ENCODE measurements at regions not wholly inside any gene's neighbourhood (a gene's known extent, or its start where the extent isn't known, plus 50 kb on each side); places are given as distances from the start of the nearest gene placed in this dataset.

DNA sequence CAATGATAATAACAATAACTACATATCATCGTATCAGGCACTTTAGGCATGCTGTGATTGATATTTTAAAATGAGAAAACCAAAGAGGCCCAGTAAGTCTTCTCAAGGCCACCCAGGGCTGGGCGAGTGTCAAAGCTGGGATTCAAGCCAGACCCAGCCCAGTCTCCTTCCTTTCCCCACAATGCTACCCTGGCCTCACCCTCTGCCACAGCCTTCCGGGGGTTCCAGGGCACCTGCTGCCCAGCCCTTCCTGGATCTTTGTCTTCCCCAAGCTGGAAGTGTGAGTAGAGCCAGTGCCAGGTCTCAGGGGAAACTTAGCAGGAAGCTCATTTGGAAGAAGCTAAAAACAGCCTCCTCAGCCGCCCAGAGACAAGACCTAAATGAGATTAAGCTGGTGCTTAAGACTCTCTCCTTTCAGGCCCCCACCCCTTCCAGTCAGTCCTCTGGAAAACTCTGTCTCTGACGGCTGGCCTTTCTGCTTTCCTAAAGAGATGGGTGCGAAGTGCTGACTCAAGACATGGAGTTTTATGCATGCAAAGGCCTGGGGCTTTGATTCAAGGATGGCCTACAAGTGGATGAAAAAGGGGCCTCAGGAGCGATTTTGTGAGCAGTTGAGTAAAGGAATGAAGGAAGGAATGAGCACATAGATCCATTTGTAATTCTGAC lies 184.2 kb downstream of the KCNA5 start:
- no peak for DNase-seq (ENCODE audit: low read depth)

DNA sequence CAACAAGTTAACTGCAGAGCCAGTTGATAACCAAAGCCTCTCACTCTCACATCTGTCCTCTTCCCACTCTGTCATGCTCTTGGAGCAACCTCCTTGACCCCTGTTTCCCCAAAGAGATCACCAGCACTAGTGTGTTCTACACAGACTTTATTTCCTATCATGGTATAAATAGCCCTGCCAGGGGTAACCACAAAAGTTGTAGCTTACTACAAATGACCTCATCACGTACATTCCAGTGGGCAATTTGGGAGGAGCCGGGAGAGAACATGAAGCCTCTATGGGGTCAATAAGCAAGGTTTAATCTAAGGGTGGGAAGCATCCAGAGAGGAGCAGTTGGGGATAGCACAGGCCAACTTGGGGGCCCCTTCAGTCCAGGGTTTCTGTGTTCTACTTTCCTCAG lies 186.5 kb downstream of the KCNA5 start:
- peak; percentile 59 for DNase-seq (ENCODE audit: low read depth)

DNA sequence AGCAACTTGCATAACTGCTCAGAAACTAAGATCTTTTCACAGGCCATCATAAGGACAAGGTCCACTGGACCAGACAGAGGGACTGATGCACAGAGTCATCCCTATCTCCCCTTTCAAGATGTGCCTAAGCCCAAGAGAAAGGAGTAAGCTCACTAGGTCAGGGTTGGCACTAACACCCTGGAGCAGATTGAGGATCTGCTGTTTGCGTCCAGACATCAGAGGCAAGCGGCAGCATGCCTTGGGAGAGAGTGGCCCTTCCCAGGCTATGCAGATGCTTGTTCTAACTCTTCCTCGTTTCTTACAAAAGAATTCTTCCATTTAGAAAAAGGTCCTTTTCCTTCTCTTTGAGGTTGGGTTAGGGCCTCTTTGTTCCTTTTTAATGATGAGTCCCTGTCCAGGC lies 187.2 kb downstream of the KCNA5 start:
- no peak for DNase-seq (ENCODE audit: low read depth)

DNA sequence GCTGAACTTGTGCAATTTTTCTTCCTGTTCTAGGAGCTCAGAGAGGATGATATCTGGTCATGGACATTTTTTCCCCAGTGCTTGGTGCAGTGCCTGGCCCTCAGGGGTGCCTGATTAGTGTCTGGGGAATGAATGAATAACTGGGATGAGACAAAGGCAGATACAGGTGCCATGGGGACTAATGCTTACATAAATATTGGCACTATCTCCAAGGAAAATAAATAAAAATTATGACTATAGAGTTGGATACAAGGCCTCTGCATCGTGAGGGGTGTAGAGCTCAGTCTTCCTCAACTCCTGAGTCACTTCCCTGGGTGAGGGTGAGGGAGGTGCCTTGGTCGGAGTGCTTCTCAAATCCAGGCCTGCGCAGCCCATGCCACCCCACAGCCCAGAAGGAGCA lies 188.6 kb downstream of the KCNA5 start:
- DNase-seq (ENCODE audit: low read depth) = no peak

DNA sequence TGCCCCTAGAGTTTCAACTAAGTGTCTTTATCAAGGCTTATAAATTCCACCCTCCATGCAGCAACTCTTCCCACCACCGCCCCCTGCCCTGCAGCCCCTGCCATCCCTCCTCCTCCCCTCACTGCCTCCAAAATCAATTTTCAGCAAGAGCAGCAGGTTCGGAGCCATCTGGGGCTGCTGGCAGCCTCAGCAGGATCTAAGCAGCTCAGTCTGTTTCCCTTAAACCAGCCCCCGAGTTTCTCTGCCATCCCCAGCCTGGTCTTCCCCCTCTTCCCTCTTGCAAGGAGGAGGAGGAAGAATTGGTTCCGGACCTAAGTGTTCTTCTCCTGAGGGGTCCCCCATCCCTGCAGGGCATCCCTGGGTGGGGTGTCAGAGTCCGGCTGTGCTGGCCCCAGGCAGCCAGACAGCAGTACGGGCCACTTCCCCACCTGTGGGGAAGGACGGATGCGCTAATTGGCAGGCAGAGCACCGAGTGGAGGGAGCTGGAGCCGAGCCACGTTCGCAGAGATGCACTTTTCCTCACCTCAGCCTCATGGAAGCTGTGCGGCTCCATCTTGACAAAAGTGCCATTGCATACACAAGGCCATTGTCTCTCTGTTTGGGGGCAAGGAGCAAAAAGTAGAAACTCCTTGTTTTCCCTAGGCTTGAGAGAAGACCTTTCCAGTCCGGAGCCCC lies 189.3 kb downstream of the KCNA5 start:
- DNase-seq (ENCODE audit: low read depth) = no peak

DNA sequence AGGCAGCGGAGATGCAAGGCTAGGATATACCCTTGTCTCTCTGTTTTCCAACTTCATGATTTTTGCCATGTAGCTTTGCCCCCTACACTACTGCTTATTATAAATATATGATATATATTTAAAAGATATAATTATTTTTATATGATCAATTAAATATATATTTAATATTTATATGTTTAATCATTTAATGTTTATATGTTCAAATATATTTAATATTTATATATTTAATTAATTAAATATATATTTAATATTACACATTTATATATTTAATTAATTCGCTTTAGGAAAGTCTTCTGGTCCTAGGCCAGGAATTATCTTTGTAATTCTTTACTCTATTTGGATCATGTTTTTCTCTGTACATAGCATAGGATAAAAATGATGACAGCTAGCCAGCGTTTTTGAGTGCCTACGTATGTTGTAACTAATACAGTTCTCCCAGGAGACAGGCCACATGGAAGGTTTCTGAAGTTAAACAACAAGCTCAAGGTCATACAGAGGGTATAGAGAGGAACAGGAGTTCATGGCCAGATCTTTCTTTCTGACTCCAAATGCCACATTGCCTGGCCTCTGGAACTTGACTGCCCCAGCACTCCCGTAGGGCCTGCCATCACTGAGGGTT lies 192.5 kb downstream of the KCNA5 start:
- DNase-seq (ENCODE audit: low read depth) = no peak

DNA sequence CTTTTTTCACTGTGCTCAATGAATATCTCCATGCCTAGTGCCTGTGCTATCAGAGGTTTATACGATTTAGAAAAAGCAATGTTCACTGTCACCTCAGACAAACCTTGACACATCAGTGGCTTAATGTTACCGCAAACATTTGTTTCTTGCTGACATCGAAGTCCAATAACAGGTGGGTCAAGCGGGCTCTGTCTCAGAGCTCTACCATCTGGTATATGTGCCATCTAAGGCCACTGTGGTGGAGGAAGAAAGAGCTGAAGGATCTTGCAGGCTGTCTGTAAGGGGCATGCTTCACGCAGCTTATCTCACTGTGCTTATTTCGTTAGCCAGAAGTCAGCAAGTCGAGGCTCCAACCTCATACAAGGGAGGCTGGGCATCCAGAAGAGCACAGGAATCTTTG lies 189.5 kb upstream of the NTF3 start:
- no peak for DNase-seq (ENCODE audit: low read depth)

DNA sequence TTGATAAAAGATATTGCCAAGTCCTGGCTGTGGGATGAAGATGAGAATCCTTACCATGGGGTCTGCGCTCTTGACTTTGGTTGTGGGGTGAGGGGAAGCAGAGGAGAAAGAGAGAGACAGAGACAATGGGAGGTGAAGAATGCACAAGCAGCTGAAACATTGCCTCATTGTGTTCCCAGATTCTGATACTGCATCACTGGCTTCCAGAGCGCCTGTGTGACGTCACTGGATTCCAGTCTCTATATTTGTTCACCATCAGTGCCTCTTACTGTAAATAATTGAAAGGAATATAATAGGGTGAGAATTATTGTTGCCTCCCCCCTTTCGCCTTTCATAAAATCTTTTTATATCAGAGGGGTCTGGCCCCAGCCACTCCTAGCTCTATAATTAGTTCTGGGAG lies 188.9 kb upstream of the NTF3 start:
- DNase-seq (ENCODE audit: low read depth) = no peak

DNA sequence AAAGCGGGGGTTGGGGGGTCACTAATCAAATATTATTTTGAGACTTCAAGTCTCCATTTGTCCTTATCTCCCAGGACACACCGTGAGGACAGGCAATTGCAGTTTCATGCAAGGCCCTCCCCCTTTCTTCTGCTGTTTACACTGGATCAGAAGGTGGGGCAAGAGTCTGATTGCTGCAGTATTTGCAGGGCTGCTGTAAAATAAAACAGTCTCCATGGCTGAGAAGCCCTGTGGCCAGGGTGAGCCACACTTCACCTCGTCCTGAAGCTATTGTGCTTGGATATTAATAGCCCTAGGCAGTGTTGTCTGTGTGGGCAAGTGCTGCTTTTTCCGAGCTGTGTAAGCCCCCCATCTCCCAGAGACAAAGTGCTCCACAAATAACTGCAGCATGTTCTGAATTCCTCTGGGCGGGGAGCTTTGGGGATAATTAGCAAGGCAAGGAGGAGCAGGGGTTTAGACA lies 187.4 kb upstream of the NTF3 start:
- DNase-seq (ENCODE audit: low read depth) = no peak

DNA sequence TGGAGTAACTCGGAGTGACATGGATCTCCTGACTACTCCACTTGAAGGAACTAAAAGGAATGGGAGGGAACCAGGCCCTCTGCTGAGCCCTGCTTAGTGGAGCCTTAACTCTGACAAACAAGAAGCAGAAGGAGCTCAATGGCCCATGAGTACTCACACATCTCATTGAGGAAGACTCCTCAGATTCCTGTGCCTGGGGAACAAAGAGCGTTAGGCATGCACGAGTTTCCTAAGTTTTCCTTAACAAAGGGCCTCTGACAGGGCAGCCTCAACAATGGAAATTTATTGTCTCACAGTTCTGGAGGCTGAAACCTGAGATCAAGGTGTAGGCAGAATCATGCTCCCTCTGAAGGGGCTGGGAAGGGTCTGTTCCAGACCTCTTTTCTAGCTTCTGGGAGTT lies 185.7 kb upstream of the NTF3 start:
- no peak for DNase-seq (ENCODE audit: low read depth)

DNA sequence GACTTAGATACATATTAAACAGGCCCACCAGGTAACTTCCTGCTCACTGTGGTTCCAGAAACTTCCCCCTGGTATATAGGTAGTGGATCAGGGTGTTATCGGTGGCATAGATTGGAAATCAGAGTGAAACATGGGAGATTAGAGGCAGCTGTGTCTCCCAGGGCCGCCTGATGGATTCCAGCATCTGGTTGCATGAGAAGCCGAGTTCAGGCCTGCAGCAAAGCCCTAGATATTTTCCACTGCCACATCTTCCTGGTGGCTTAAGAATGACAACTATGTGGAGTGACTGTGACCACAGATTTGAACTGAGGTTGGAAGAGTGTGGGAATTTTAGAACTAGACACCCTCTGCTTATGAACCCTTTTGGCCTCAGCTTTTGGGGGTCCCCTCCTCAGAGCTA lies 184.8 kb upstream of the NTF3 start:
- DNase-seq (ENCODE audit: low read depth) = peak; percentile 16

DNA sequence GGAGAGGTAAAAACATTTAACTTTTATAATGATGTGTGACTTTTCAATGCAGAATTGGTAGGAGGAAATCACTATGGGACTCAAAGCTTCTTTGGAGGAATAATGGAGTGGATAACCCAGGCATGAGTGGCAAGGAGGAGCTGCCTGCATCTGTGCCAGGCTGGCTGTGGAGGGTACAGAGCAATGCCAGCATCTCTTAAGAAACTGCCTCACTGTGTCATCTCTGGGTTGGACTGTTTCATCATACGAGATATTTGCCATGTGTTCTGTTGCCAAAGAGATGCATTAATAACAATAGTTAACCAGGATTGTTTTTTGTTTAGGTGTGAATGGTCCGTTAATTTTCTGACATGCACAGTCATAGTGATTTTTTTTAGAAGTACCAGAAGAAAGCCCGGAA lies 183.7 kb upstream of the NTF3 start:
- no peak for DNase-seq (ENCODE audit: low read depth)

DNA sequence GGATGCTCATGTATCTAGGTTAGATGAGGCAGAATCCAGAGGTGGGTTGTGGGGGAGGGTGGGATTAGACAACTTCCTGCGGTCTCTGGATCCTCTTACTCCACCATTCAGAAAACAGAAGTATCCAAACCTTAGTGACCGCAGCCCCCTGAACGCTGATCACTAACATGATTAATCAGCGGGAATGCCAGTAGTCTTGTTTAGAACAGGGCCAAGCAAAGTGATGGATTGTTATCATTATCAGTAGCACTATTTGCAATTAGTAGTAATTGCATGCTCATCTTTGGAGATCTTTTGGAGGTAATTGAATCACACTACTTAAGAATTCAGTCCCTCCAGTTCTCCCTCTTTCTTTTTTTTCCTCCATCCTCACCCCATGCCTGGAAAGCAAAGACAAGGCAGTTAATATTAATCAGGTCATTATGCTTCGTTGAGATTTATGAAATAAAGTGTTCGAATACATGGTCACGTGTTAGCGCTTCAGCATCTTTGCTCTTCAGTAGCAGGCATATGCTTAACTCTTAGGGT lies 182.8 kb upstream of the NTF3 start:
- no peak for DNase-seq (ENCODE audit: low read depth)

DNA sequence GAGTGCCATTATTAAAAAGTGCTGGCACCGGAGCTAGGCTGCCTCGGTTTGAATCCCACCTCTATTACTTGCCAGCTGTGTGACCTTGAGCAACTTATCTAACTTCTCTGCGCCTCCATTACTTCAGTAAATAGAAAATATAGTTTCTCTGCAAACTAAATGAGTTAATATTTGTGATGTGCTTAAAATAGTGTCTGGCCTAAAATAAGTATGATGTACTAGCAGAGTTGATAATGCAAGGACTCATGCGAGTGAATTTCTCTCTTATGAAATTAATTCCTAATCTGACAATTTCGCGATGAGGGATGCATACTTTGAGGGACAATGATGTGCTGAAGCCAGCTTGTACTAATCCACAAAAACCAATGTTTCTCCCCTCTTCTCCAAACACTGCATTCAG lies 180.8 kb upstream of the NTF3 start:
- no peak for DNase-seq (ENCODE audit: low read depth)

DNA sequence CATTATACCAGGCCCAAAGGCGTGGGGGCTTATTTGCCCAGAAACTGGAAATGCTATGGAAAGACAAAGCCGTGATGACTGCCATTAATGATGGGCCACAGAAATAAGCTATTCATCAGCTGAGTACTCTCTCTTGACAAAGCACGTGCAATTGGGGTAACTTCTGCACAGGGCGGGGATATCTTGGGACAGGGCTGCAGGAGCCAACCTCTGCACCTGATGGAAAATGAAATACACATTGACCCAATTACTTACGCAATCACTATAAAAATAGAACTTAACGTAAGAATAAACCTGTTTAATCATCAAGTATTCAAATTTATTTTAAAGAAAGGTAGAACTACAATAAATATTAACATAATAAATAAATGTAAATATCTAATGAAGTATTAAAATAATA lies 180.1 kb upstream of the NTF3 start:
- no peak for DNase-seq (ENCODE audit: low read depth)

DNA sequence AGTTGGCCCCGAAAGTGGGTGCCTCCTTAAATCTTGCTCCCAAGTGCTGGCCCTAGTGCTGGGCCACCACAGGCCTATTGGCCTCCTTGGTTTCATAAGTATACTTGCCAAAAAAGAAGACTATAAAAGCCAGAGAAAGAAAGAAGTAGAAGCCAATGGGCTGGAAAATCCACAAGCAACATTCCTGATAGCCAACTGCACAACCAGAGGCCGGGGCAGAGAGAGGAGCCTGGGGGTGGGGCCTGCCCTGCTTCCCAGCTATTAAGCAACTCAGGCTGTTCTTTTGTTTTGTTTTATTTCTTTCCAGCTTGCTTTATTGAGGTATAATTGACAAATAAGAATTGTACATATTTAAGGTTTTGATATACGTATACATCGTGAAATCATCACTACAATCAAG lies 177.2 kb upstream of the NTF3 start:
- no peak for DNase-seq (ENCODE audit: low read depth)

DNA sequence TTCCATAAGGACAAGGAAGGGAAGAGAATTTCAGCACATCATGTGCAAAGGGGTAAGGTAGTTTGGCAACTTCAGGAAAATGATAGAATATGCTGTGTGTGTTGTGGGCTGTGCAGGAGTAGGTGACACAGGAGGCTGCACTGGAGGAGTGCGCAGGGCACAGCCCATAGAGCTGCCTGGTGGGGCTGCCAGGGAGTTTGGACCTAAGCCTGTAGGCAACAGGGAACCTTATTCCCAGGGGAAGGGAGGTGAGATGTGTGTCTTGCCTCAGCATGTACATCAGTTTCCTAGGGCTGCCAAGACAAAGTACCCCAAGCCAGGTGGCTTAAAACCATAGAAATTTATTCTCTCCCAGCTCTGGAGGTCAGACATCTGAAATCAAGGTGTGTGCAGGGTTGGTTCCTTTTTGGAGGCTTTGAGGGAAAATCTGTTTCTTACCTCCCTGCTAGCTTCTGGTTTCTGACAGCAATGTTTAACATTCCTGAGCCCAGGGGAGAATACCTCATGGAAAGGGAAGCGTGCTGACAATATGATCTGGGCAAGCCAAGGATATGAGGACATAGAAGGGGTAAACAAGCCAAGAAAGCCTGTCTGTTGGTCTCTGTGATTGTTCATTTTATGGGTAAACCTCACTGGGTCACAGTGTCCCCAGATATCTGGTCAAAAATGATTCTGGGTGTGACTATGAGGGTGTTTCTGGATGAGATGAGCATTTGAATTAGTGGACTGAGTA lies 174.0 kb upstream of the NTF3 start:
- no peak for DNase-seq (ENCODE audit: low read depth)

DNA sequence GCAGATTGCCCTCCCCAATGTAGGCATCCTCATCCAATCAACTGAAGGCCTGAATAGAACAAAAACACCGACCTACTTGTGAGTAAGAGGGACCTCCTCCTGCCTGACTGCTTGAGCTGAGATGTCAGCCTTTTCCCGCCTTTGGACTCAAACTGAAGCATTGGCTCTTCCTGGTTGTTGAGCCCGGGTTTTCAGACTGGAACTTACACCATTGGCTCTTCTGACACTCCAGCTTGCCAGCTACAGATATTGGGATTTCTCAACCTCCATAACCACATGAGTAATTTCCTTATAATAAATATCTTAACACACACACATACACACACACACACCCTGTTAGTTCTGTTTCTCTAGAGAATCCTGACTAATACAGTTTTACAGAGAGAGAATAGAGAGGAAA lies 173.4 kb upstream of the NTF3 start:
- DNase-seq (ENCODE audit: low read depth) = peak; percentile 59

DNA sequence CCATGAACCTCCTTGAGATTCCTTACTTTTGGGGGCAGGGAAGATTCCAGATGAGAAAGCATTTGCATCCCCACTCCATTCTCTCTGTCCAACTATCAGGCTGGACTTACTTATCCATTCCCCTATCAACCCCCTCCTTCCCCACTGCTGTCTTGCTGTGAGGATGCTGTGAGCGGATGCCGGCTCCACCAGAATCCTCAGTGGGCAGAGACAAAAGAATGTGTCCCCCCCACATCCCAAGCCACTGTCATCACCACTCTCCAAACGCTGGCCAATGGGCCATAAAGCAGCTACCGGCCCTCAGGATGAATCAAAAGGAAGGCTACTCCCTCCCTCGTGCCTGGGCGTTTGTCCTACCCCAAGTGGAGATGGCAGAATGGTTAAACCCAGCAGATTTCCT lies 173.0 kb upstream of the NTF3 start:
- peak; percentile 47 for DNase-seq (ENCODE audit: low read depth)

DNA sequence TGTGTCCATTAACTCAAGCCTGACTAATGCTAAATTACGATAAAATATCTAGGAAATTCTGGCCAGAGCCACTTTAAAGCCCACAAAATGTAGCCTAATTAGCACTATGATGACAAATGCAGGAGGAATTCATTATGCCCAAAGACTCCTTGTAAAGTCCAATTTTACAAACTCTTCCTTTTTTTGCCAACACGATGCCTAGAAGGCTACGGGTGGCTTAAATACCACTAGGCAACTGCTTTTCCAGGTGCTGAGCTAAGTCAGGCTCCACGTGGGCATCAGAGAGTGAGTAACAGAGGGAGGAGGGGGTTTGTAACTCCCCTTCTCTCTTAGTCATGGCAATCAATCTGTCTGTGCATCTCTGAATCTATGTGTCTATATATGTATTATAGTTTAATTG lies 172.4 kb upstream of the NTF3 start:
- peak; percentile 84 for DNase-seq (ENCODE audit: low read depth)

DNA sequence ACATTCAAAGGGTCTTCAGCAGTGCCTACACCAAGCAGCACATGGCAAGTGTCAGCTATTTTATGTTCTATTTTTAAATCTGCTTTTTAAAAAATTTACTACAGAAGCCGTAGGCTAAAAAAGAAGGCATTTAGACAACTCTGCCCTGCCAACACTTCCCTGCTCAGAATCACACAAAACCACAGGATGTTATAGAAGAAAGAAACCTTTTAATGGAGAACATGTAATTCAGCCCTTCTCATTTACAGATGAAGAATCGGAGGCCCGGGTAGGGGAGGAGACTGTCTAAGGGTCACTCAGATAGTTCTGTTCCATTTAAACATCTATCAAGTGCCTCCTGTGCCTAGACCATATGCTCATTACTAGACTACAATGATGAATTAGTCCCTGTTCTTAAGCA lies 171.8 kb upstream of the NTF3 start:
- peak; percentile 74 for DNase-seq (ENCODE audit: low read depth)

DNA sequence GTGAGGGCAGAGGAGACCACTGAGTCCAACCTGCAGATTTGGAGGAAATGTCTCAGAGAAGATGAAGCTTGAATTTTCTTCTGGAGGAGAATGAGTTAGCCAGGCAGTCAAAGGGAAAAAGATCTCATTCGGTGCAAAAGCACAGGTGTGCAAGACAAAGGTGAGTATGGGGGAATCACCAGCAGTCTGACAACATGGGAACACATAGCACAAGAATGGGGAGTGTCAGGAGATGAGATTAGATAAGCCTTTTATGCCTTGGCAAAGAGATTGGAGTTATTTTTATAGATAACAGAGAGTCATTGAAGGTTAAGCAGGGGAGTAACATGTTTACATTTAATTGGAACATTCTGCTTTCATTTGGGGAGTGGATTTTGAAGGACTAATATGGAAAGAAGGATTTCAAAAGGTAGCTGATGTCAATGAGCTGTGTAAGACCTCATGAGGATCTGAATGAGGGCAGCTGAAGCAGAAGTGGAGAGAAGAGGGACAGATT lies 171.3 kb upstream of the NTF3 start:
- DNase-seq (ENCODE audit: low read depth) = no peak
